ENCODE measurements at regions not wholly inside any gene's neighbourhood (a gene's known extent, or its start where the extent isn't known, plus 50 kb on each side); places are given as distances from the start of the nearest gene placed in this dataset.

DNA sequence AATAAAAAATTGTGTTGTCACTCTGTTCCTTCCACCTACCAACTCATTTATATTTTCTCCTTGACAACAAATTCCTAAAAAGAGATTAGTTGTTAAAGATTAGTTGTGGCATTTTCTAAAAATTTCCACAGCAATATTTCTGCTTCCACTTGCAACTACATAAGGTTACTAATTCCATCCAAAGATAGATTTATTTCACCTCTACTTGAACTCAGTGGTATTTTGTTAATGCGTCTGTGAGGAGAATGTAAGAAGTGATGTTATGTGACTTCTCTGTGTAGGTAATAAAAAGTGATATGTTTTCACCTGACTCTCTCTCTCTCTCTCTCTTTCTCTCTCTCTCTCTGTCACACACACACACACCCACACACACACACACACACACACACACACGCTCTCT, 1104.8 kb downstream of the AMY1C start:
- DNase-seq: no peak

DNA sequence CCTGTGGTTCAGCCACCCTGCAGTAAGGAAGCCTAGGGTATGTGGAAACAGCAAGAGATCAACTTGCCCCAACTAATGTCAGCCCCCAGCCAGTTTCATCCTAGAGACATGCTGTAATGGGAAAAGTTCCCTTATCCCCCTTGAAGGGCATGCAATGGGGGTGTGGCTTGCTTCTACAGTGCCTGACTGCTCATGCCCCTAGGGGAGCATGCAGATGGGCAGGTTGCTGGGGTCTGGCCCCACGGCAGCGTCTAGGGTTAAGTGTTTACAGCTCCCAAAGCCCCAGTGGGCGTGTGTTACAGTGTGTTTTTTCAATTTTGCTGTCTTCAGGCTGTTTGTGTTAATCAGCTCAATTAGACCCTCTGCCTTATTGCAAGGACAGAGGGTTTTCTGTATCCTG, 1105.9 kb downstream of the AMY1C start:
- DNase-seq: no peak

DNA sequence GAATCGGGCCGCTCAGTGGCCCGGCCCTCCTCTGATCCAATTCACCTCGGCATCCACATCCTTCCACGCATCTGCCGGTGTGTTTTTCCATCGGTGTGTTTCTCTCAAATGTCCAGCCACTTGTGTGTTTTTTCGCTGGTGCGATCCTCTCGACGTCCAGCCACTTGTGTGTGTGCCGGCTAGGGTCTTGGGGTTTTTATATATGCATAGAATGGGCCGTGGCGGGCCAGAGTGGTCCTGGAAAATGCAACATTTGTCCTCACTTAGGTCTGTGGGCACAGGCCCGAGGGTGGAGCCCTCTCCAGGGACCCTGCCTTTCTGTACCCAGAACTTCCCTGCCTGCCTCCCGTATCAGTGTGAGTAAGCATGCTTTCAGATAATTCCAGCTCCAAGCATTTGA, 1106.4 kb downstream of the AMY1C start:
- no peak for DNase-seq

DNA sequence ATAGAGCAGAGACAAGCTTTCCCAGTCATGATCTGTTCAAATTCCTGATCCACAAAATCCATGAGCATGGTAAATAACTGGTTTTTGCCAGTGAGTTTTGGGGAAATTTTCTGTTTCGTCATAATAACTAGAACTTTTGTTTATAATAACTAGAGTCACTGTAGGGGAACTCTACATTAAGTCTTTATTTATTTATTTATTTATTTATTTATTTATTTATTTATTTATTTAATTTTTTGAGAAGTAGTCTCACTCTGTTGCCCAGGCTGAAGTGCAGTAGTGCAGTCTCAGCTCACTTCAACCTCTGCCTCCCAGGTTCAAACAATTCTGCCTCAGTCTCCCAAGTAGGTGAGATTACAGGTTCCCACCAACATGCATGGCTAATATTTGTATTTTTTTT, 1106.8 kb downstream of the AMY1C start:
- no peak for DNase-seq

DNA sequence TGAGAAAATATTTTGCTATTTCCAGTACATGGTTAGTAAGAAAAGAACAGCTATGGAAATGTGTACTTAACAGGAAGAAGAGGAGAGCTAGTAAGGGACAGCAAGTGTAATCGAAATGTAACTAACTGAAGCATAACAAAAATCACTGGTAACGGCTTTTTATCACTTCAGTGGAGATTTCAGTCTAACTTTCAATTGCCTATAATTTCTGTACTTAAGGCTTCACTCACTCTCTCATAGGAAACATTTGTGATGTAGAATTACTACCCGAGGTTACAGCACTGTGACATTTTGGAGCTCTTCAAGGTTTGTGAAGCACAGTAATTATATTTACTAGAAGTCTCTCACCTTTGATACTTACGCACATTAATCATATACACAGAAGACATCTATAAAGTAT, 1119.1 kb downstream of the AMY1C start:
- DNase-seq: no peak

DNA sequence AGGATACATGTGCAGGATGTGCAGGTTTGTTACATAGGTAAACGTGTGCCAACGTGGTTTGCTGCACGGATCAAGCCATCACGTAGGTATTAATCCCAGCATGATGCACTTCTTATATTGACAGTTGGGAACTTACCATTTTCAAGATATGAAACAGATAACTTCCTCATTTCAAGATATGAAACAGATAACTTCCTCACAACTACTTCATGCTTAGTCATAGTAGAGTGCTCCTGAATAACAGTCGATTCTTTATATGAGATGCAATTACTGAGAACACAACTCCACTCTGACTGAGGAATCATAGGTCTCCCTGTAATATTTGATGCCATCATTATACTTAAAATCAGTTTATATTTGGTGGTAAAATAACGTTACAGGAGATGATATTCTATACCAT, 1124.3 kb downstream of the AMY1C start:
- no peak for DNase-seq

DNA sequence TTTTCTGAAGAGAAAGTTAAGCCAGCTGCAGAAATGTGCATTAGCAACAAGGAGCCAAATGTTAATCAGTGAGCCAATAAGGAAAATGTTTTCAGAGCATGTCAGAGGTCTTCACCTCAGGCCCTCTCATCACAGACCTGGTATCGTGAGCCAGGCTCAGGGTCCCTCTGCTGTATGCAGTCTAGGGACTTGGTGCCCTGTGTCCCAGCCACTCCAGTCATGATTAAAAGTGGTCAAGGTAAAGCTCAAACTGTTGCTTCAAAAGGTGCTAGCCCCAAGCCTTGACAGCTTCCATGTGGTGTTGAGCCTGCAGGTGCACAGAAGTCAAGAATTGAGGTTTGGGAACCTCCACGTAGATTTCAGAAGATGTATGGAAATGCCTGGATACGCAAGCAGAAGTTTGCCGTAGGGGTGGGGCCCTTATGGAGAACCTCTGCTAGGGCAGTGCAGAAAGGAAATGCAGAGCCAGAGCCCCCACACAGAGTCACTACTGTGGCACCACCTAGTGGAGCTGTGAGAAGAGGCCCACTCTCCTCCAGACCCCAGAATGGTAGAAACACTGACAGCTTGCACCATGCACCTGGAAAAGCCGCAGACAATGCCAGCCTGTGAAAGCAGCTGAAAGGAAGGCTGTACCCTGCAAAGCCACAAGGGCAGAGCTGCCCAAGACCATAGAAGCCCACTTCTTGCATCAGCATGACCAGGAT, 1128.7 kb downstream of the AMY1C start:
- no peak for DNase-seq

DNA sequence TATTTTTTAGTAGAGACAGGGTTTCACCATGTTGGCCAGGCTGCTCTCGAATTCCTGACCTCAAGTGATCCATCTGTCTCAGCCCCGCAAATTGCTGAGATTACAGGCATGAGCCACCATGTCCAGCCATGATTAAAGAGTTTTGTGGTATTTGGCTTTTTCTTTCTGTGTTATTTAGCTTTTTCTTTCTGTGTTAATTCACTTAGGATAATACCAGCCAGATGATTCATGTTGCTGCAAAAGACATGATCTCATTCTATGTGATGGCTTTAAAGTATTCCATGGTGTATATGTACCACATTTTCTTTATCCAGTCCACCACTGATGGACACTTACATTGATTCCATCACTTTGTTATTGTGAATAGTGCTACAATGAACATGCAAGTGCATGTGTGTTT, 1135.2 kb downstream of the AMY1C start:
- no peak for DNase-seq

DNA sequence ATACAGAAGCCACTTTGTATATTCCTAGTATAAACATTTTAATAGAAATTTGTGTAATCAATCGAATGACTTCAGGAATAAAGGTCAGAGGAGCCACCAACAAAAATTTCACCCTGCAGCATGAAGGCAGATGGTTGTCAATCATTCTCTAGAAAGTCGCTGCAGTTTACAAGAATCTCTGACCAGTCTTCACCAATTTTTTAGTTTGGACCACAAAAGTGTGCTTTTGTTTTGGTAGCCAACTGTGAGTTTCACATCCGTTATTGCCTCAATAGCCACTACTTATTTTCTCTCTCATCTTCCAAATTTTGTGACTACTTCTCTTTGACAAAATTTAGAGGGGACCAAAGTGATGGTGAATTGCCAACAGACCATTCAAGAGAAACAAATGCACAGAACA, 1155.6 kb downstream of the AMY1C start:
- no peak for DNase-seq

DNA sequence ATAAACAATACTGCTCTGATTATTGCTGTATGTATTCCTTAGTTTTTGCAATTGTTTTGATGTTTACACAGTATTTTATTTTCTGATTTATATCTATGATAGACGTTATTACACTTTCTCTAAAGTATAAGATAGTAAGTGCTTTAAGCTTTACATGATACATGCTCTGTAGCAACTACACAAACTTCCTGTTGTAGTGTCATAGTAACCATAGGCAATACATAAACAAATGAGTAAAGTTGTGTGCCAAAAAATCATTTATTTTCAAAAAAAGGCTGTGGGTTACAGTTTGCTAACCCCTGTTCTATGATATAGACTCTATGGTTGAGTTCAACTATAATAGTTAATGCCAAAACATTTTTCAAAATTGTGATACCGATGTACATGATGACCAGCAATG, 1156.4 kb downstream of the AMY1C start:
- no peak for DNase-seq

DNA sequence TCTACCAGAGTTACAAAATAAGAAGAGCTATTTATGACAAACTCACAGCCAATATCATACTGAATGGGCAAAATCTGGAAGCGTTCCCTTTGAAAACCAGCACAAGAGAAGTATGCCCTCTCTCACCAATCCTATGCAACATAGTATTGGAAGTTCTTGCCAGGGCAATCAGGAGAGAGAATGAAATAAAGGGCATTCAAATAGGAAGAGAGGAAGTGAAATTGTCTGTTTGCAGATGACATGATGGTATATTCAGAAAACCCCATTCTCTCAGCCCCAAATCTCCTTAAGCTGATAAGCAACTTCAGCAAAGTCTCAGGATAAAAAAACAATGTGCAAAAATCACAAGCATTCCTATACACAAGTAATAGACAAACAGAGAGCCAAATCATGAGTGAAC, 1169.5 kb downstream of the AMY1C start:
- DNase-seq: no peak

DNA sequence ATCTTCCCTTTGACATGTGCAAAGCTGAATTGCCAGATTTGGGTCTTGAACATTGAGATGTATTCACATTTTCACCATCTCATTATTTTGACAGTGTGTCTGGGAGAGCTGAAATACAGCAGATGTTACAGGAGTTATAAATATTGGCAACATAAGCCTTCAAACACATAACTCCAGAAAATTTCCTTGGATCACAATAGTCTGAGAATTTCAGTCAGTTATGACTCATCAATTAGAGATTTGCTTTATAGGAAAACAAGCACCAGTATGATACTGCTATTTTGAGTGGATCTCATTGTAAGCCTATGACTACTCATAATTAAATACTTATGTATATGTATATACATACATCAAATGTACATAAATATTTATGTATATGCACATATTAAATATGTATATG, 1171.8 kb downstream of the AMY1C start:
- DNase-seq: no peak

DNA sequence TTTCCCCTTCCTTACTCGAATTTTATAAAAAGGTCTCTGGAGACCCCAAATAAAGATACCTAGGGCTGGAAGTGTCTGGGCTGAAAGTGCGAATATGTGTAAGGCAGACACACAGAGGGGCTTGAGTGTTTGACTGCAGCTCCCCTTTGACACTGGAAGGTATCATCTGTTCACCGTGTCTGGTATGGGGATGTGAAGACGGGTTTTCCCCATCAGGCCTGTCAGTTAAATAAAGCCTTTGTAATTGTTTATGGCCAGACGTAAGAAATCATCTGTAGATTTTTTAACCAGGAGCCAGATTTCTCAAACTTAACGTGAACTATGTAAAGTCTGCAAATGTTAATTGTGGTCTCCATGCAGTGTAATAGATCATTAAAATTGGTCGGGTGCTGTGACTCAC, 1173.4 kb downstream of the AMY1C start:
- no peak for DNase-seq

DNA sequence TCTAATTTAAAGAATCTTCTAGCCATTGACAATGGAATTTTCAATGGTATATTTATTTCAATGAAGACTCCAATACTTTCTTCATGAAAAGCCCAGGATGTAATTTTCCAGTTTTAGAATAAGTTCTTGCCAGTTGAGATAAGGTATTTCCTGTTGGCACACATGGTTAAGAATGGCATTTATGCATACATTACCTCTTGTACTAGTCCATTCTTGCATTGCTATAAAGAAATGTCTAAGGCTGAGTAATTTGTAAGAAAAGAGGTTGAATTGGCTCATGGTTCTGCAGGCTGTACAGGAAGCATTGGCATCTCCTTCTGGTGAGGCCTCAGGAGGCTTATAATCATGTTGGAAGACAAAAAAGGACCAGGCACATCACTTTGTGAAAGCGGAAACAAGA, 1179.6 kb downstream of the AMY1C start:
- DNase-seq: no peak

DNA sequence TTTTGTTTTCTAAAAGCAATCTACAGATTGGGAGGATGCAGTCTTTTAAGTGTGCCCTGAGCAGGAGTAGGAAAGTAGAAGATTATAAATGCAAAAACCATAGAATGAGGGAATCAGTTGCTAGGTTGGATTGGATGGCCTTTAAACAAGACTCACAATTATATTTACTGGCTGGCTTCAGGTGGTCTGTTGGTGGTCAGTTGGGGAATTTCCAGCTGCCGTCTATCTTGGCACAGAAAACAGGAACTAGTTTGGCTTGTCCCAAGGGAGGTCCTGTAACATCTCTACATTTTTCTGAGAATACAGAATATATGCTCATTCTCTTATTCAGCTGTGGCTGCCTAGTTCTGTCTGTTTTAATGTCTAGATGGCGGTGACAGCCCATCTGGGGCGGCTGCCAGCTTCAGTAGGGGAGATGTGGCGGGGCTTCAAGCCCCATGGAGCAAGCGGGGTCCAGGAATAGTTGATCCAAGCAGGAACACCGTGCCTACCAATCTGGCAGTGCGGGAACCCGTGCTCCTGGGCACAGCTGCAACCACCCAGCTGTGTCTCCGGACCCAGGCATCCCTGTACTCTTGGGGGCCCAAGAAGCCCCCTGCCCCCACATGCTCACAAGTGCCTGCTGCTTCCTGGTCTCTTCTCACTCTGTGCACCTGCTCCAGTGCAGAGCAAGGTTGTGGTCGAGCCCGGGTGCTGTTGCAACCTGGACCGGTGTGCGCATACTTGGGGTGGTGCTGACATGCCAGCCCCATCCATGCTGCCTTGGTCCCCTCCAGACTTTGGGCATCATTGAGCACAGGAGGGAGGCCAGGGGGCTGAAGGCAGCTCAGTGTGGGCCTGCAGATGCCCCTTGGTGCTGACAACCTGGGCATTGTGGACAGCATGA, 1182.6 kb downstream of the AMY1C start:
- DNase-seq: no peak

DNA sequence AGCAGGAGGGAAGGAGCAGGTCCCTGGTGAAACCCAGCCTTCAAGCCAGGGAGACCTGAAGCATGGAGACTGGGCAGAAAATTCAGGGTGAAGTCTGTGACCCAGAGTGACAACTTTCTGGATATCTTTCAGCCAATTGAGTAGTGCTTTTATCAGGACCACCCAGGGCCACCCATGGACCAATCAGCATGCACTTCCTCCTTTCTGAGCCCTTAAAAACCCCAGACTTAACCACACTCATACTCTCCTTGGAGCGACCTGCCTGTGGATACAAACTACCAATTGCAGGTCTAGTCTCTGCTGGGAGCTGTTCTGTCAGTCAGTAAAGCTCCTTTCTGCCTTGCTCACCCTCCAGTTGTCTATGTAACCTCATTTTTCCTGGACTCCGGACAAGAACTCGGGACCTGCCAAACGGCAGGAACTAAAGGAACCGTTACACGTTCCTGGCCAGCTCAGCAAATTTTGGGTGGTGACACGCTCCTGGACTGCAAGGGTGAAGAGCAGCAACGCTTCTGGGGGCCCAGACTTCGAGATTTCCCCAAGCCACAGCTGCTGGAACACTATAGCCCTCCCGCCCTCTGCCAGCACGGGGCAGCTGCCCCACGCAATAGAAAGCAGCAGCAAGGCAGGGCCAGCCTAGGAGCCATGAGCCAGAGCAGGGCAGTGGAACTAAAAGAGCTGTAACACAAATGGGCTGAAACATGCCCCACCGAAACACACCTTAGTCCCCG, 1183.4 kb downstream of the AMY1C start:
- DNase-seq: no peak

DNA sequence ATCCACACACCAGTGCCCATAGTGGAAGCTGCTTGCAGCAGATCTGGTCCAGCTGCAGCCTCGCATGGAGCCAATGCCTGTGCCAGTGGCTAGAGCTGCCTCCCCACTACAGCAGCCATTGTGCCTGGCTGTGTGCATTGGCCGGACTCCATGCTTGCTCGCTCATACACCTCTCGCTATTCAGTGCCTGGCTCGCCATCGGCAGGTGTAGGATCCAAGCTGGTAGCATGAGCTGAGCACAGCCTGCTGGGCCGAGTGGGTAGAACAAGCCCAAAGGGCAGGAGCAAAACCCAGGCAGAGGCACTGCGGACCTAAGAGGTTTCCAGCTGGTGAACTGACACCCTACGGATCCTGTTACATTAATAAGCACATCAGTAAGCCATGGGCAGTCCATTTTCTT, 1184.1 kb downstream of the AMY1C start:
- no peak for DNase-seq

DNA sequence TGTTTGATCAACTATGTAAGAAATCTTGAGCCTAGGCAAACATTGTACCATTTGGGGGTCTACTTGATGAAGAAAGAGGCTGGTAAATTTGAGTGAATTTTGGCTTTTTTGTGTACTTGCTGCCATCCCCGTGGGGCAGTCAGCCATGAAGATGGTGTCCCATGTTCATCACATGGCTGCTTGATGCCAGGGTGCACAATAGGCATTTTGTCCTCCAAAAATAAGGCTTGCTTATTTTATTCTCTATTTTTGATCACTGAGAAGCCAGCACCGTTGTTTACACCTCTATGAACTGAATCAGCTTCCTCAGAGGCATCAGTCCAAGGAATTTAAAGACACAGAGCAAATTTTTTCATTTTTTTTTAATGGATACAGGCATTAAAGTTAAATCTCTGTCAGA, 1195.7 kb downstream of the AMY1C start:
- DNase-seq: no peak

DNA sequence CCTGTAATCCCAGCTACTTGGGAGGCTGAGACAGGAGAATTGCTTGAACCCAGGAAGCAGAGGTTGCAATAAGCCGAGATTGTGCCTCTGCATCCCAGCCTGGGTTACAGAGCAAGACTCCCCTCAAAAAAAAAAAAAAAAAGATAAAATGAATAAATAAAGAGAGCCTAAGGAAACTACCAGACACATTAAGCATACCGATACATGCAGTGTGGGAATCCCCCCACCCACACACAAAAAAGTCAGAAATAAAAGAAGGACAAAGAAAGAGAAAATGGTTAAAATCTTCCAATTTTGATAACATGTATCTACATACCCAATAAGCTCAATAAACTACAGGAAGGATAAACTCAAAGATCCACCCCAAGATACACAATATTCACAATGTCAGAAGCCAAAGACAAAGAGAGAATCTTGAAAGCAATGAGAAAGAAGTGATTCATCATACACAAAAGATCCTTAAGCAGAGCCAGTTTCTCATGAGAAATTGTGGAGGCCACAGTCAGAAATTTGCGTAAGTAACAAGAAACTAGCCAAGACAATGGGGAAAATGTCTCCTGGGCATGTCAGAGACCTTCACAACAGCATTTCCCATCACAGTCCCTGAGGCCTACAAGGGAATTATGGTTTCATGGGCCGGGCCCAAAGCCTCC, 1197.0 kb downstream of the AMY1C start:
- no peak for DNase-seq

DNA sequence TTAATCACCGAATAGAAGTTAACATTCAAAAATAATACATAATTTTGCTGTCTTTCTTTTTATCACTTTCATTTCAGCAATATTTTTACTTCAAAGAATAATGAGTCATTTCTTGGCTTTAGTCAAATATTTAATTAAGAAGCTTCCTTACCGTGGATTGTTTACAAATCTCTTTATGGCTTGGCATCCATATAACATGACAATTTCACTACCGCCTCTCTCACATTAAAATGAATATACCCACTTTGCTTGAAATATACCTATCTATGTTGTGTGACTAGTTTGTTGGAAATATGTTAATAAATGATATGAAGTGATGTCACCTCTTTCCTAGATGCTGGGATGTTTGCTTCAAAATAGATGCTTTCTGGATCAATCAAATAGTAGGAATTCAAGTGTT, 1203.9 kb downstream of the AMY1C start:
- DNase-seq: no peak

DNA sequence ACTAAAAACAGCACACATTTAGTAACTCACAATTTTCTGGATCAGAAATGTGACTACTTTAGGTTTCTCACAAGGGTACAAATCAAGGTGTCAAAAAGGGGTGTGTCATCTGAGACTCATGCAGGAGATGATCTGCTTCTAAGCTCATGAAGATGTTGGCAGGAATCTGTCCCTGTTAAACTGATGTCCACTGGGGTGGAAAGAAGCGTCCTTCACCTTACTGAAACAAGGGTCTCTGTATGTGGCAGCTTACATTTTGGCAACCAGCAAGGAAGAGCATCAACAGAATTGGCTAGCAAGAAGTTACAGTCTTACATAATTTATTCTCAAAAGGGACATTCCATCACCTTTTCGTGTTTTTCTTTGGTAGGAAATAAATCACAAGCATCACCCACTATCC, 1223.8 kb downstream of the AMY1C start:
- no peak for DNase-seq

DNA sequence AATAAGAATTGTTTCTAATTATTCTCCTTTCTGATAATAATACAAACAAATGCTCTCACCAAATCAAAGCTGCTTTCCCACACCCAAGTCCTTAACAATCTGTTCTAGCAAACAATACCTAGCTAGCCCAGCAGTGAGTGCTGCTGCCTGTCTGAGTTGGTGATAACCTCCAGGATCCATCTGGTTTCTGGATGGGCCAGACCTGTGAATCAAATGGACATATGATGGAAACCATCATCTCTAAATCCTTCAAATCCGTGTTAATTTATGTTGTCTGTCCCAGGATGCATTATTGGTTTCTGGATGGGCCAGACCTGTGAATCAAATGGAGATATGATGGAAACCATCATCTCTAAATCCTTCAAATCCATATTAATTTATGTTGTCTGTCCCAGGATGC, 1230.0 kb downstream of the AMY1C start:
- DNase-seq: no peak

DNA sequence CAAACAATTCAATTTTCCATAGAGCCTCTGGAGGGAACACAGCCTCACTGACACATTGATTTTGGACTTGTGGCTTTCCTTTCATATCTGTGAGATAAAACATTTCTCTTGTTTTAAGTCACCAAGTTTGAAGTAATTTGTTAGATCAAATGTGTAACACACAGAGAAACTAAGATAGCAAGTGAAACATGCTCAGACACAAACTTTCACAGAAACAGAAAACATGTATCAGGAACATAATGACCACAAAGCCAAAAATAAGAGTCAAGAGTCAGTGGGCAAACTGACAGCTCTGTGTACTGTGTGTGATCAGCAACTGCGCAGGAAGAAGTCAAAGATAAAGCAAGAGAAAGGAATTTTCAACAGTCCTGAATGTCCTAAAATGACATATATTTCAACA, 1237.5 kb downstream of the AMY1C start:
- DNase-seq: no peak
